ENCODE measurements at regions not wholly inside any gene's neighbourhood (a gene's known extent, or its start where the extent isn't known, plus 50 kb on each side); places are given as distances from the start of the nearest gene placed in this dataset.

- Histone ChIP-seq H3K4me3 (no peak overlapping the region), H3K9me3 (no peaks in the 10 kb centered on the region), H3K27ac (no peak overlapping the region), H3K27me3 (no peaks in the 10 kb centered on the region), H3K4me1 (no peaks in the 10 kb centered on the region), H3K36me3 (ENCODE audit: low read depth, missing control alignments) (no peaks in the 10 kb centered on the region)
- 68 to 90% methylated on average over 6 to 9 of the region's 9 CpGs for WGBS, 2 donors
- intact Hi-C loops (cut with DNase I; ENCODE audit: low total_unique reads), result no loop called here
- no peak for TF ChIP-seq CTCF (IDR thresholded peaks at IDR 0.05)
- no peak for TF ChIP-seq POLR2A (IDR thresholded peaks at IDR 0.05)
- DNase-seq, result no peak
Observed at GRCh38 chr16:54484700-54485099, 198.1 kb upstream of the IRX3 start.

GRCh38 chr16:54482892-54483574 lies 196.4 kb upstream of the IRX3 start:
- intact Hi-C loops (cut with DNase I; ENCODE audit: low total_unique reads), result no loop called here
- Histone ChIP-seq H3K36me3 (ENCODE audit: low read depth, missing control alignments) (no peaks in the 10 kb centered on the region), H3K27ac (no peak overlapping the region), H3K4me1 (no peaks in the 10 kb centered on the region), H3K9me3 (no peaks in the 10 kb centered on the region), H3K4me3 (no peak overlapping the region), H3K27me3 (no peaks in the 10 kb centered on the region)
- 65 to 67% methylated on average over 12 of the region's 12 CpGs for WGBS, 2 donors
- DNase-seq, result no peak
- no peak for TF ChIP-seq CTCF (IDR thresholded peaks at IDR 0.05)
- TF ChIP-seq POLR2A (IDR thresholded peaks at IDR 0.05), result no peak

GRCh38 chr16:54480429-54480828 lies 193.8 kb upstream of the IRX3 start:
- 71 to 72% methylated on average over 5 of the region's 5 CpGs for WGBS, 2 donors
- H3K36me3 ChIP-seq (ENCODE audit: low read depth, missing control alignments), result no peaks in the 10 kb centered on the region
- no peak for TF ChIP-seq POLR2A (IDR thresholded peaks at IDR 0.05)
- TF ChIP-seq CTCF (IDR thresholded peaks at IDR 0.05), result no peak
- no peaks in the 10 kb centered on the region for H3K27me3 ChIP-seq
- no peaks in the 10 kb centered on the region for H3K9me3 ChIP-seq
- intact Hi-C loops (cut with DNase I; ENCODE audit: low total_unique reads), result no loop called here
- H3K27ac ChIP-seq, result no peak overlapping the region
- H3K4me1 ChIP-seq, result no peaks in the 10 kb centered on the region
- no peak for DNase-seq
- no peak overlapping the region for H3K4me3 ChIP-seq

GRCh38 chr16:54479546-54479945 lies 193.0 kb upstream of the IRX3 start:
- TF ChIP-seq POLR2A (IDR thresholded peaks at IDR 0.05) (no peak), CTCF (IDR thresholded peaks at IDR 0.05) (no peak)
- 94 to 96% methylated on average over 1 of the region's 1 CpG for WGBS, 2 donors
- DNase-seq, result no peak

DNA sequence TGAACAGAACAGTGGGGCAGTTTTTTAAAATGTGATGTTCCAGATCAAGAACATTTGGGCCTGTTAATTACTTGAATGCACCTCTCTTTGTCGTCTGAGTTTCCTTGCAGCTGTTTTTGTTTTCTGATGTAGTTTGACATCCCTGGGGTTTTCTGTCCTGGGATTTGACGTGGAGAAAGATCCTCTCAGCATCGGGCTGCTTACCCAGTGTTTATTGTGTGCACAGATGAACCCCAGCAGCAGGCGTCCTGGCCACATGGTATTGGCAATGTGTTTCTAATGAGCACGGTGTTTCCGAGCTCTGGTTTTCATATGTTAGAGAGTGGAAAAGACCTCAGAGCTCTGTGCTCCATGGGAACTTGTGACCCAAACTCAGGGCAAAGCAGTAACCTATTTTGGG lies 191.1 kb upstream of the IRX3 start:
- H3K36me3 ChIP-seq (ENCODE audit: low read depth, missing control alignments), result no peaks in the 10 kb centered on the region
- TF ChIP-seq CTCF (IDR thresholded peaks at IDR 0.05) (no peak), POLR2A (IDR thresholded peaks at IDR 0.05) (no peak)
- intact Hi-C loops (cut with DNase I; ENCODE audit: low total_unique reads), result no loop called here
- WGBS, 2 donors, result 71 to 80% methylated on average over 6 of the region's 6 CpGs
- DNase-seq, result no peak
- H3K27me3 ChIP-seq, result no peaks in the 10 kb centered on the region
- H3K4me3 ChIP-seq, result no peak overlapping the region
- H3K9me3 ChIP-seq, result no peaks in the 10 kb centered on the region
- no peak overlapping the region for H3K27ac ChIP-seq
- H3K4me1 ChIP-seq, result no peaks in the 10 kb centered on the region

More at GRCh38 chr16:54479546-54479945, 193.0 kb upstream of the IRX3 start:
- H3K4me3 ChIP-seq, result no peak overlapping the region
- no peak overlapping the region for H3K27ac ChIP-seq
- no peaks in the 10 kb centered on the region for H3K27me3 ChIP-seq
- H3K36me3 ChIP-seq (ENCODE audit: low read depth, missing control alignments), result no peaks in the 10 kb centered on the region
- no peaks in the 10 kb centered on the region for H3K9me3 ChIP-seq
- H3K4me1 ChIP-seq, result no peaks in the 10 kb centered on the region
- intact Hi-C loops (cut with DNase I; ENCODE audit: low total_unique reads), result no loop called here
